Breast epithelium (tissue), 3 donors: ENCODE measurements at regions not wholly inside any gene's neighbourhood (a gene's known extent, or its start where the extent isn't known, plus 50 kb on each side); places are given as distances from the start of the nearest gene placed in this dataset.

Experiments
- CTCF ChIP-seq, 3 donors: fragments of 450-650 bp; IDR thresholded peaks; one replicate each; pipeline ENCODE4 v1.5.1; 2016 to 2017; ENCODE audit warnings: antibody characterized with exemption in 3 of 3, mild to moderate bottlenecking in 3 of 3, moderate library complexity in 3 of 3
- POLR2A ChIP-seq: fragments of 450-650 bp; IDR thresholded peaks from one replicate; pipeline ENCODE4 v1.6.1; 2016; ENCODE audit warnings: antibody characterized with exemption, mild to moderate bottlenecking, moderate library complexity
- POLR2AphosphoS5 ChIP-seq, 3 donors: sonication (generic); formaldehyde crosslinking; IDR thresholded peaks; one replicate each; pipeline ENCODE4 v1.6.1; 2017; ENCODE audit warnings: antibody characterized with exemption in 3 of 3

- TF ChIP-seq CTCF (IDR thresholded peaks at IDR 0.05) (no peak), POLR2A (no peak), POLR2AphosphoS5 (IDR thresholded peaks at IDR 0.05) (no peak)
Measured at GRCh38 chr9:115628426-115628825, 510.5 kb upstream of the TNC start.
